Inflammatory macrophage treated with lipopolysaccharide for 4 hours (primary cell): ENCODE measurements at regions not wholly inside any gene's neighbourhood (a gene's known extent, or its start where the extent isn't known, plus 50 kb on each side); places are given as distances from the start of the nearest gene placed in this dataset.
A peak's percentile ranks its signal among the peaks of the same experiment; 100 is the strongest.

ENCODE experiments used
- DNase-seq: peaks from one replicate; pipeline ENCODE4 v3.0.0-alpha.2; 2020

DNA sequence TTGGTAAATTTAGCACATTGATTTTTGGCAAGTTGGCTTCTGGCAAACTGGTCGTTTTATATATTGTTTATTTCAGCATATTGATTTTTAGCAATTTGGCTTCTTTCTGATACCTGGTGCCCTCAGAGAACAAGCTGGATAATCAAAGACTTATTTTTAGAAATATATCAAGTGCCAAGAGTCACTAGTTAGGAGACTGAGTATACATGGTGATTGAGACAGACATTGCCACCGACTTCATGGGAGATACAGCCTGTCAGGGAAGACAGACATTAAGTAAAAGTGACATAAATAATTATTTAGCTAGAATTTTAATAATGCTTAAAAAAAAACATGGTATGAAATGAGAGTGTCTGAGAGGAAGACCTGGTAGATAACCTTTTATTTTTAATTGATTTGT lies 242.3 kb upstream of the MTNR1B start:
- no peak for DNase-seq

DNA sequence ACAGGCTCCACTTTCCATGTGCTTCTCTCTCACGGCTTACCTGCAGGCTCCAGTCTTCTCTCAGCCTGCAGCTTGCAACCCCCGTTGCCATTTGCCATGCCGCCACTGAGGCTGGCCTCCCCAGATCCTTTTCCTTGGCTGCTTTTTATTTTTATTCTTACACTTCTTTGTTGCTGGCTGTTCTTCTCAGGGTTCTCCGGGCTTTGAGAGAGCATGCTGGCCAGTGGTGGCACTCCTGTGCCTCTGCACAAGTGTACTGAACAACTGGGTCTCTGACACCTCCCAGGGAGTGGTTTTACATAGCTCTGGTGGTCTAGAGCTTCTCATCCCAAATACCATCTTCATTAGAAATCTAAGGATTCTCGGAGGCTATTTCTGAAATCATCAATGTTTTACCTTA lies 241.7 kb upstream of the MTNR1B start:
- no peak for DNase-seq

DNA sequence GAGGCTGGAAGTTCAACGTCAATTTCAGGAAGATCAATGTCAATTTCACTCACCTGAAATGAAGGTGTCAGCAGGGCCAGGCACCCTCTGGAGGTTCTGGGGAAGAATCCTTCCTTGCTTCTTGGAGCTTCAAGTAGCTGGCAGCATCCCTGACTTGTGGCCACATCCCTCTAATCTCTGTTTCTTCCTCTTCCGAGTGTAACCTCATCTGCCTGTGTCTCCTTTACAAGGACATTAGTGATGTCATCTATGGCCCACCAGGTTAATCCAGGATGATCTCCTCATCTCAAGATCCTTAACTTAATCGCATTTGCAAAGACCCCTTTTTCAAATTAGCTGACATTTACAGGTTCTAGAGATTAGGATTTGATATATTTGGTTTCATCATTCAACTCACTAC lies 240.8 kb upstream of the MTNR1B start:
- DNase-seq: no peak

DNA sequence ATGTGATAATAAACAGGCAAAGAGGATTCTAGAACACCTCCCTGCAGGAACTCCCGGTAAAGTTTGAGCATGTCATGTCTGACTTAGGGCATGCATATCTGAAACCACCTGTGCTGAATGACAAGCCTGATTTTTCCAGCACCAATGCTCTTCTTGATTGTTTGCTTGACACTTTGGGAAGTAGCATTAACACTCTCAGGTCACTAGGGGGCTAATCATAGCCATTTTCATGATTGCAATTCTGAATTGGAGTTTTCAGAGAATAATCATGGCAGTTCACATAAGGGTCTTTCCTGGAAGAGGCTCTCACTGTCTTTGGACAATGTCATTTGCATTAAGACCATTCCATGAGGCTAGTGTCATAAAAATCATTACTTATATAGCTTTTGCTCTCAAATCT lies 234.4 kb upstream of the MTNR1B start:
- no peak for DNase-seq

DNA sequence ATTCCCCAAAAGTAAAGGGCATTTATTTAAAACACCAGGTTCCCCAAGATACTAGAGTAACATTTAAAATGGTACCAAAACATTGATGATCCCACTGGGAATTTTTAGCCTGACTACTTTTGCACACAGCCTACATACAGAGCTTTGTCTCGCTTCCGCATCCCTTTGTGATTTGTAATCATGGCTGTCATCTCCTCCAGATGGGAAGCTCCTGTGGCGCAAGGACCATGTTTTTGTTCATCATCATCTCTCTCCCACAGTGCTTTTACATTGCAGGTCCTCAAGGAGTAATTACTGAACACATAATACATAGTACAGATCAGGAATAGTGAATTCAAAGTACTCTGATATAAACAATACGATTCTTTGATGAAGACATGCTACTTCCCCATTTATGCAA lies 231.2 kb upstream of the MTNR1B start:
- DNase-seq: no peak

DNA sequence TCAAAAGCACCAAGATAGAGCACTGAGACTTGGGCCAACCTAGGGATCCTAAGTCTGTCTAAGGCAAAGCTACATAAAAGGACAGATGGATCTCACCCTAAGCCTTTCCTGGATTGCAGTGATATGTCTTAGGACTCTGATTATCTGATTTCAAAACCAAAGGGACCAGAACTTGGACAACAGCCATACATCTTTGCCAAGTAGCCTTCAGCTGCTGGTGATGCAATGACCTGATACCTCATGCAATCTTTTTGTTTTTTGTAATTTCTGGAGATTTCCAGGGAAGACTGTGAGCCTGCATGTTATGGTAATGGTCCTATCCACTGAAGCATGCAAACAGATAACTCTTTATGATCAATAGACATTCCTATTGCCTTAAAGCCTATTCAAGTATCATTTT lies 230.4 kb upstream of the MTNR1B start:
- DNase-seq: no peak

DNA sequence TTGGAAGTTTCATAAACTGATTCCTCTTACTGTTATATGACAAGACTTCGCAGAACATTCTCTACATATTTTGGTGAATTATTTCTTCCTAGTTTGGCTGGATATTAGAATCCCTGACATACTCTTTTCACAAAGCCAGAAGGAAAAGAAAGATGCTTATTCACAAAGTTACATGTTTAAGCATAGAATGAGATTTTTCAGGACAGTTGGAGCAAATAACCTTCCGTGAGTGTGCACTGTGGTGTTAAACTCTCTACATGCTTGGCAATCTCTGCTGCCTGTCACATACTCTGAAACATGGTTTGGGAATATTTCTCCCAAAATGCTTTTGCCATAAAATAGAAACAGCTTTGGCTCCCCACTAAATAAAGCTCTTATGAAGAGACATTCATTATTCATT lies 230.0 kb upstream of the MTNR1B start:
- no peak for DNase-seq

DNA sequence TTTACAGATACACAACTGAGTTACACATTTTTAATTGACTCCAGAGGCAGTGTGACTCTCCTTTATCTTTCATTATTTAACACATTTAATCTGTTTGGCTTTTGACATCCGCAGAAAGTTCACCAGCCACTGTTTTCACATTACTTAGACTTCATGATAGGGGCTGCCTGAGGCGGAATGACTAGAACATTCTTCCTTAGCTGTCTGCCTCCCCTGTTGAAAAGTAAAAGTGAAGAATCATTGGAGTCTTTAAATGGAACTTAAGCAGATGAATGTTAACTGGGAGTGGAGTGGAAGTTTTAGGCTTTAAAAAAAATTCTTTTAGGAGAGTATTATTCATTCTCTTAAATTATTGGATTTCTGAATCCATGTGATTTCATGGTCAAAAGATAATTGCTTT lies 229.2 kb upstream of the MTNR1B start:
- no peak for DNase-seq

DNA sequence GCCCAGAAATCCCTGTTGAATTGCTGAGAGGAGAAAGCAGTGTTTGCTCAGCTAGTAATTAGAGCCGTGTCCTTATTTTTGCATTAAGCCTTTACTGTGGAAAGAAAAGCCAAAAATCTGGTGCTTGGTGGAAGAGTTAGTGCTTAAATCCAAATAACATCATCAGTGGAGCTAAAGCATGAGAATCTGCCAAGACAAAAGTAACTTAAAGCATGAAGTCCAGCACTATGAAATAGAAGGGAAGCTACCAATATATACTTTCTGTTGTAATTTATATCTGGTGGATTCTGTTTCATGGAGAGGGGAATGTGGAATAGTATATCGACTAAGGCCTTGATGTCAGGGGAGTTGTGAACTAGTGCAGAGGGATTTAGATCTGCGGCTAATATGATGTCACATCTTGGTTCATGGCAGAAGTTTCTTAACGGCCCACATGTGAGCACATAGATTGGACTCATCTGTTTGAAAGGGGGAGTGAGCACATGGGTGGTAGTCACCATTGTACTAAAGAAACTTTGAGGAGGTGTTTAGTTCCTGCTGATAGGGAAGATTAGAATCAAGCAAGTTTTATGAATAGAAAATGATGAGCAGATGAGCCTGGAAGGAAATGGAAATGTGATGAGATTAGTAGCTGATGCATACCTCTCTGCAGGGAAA lies 224.4 kb upstream of the MTNR1B start:
- no peak for DNase-seq

DNA sequence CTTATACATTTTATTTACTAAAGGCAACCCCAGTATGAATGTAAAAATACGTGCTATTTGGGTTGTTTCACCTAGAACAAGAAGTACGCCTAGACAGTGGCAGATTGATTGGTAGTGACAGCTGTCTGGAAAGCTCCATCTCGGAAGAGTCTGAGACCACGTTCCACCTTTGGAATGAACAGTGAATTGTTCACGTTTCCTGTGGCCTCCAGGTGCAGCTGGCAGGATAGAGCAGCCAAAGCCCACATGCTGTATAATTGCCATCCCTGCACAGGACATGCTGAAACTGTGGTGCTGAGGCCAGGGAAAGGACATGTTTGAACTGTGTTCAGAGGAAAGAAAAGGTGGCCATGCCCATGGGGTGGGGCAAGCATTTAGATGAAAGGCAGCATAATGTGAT lies 218.7 kb upstream of the MTNR1B start:
- no peak for DNase-seq

DNA sequence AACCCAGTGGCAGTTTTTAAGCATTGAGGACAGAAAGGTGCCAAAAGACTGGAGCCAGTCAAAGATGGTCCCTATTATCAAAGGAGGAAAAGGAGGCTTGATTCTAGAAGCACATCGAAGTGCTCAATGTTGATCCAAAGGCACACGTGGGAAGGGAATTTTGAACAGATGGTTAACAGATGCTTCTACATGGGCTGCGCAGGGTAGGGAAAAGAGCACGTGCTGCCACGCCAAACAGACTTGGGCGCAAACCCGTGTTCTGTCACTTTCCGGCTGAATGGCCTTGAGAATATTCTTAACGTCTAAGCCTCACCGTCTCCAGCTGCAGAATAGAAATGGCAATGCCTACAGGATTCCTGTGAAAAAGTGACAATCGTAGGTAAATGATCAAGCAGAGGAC lies 217.9 kb upstream of the MTNR1B start:
- no peak for DNase-seq

DNA sequence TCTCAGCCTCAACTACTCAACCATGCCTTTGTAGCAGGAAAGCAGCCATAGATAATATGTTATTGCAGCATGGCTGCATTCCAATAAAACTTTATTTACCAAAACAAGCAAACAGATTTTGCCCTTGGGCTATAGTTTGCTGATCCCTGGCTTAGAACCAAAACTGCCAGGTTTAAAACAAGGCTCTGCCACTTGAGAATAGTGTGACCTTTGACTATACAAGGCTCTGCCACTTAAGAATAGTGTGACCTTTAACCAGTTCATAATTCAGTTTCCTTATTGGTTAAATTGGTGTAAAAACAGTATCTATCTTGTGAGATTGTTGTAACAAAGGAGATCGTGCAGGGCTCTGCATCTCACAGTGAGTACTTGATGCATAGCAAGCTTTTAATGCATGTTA lies 217.3 kb upstream of the MTNR1B start:
- no peak for DNase-seq

DNA sequence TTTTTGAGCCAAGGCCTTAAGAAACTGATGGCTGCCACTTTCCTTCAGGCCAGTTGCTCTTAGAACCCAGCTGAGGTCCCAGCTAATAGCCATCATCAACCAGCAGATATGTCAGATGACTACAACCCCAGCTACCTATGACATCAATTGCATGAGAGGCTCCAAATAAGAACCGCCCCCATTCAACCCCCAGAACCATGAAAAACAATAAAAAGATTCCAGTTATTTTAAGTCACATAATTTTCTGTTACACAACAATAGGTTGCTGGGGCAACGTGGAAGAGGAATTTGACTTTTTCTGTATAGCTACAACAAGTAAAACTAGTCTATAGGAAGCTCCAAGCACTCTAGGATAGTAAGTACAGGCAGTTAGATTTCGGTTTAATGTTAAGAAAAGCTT lies 216.3 kb upstream of the MTNR1B start:
- no peak for DNase-seq

DNA sequence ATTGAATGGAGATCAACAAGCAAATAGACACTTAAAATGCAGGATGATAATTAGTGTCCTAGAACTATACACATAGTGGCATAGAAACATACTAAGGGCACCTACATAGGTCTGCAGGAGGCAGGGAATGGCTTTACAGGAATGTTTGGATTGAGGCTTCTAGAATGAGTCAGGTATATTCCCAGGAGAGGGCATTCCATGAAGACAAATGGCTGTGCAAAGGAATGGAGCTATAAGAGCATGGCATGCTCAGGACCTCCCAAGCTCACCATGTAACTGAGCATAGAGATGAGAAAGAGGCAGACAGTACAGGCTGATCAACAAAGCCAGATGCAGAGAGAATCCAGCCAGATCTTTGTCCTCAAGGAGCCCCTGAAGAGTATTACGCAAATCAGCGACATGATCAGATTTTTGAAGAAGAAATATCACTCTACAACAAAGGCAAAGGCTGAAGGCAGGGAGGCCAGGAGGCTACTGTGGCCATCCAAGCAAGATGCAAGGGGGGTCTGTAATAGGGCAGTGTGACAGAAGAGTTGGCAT lies 211.1 kb upstream of the MTNR1B start:
- DNase-seq: no peak

DNA sequence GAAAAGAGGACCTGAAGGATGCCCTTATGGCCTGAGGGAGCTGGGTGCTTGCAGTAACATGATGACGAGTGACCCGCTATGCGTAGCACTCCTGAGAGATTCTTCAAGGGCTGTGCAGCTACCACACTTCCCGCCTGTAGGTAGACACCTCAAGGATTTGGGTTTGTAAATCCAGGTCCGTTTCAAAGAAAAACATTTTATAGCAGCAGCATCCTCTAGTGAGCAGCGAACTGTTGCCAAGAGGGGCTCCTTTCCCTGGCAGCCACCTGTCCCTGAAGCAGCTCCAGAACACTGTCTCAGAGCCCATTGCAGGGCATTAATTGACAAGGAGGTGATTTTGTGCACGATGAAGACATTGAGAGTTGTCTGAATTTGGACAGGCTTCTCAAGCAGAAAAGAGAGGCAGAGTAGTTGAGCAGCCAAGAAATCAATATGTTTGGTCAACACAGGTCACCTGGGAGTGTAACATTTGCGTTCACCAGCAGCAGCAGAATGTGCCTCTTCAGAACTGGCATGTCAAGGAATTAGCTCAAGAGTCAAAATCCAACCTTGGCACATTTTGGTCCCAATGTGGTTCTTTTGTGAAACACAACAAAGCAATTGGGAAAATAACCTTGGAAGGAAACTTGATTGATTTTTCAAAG lies 209.8 kb upstream of the MTNR1B start:
- DNase-seq: no peak

DNA sequence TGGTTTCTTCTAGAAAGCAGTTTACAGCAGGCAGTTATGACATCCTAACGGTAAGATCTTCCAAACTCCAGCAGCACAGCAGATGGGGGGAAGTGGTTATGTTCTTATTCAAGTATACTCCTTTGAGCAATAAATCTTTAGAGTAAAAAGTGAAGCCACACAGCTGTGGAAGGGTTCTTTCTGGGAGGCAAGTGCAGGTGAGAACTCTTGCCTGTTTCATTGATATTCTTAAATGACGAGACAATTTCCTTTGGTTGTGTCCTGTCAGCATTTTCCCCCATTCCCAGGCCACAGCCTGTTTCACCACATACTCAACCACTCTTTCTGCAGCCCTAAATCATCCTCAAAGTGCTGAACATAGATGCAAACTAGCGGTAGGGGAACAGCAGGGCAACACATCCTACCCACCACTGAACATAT lies 207.3 kb upstream of the MTNR1B start:
- DNase-seq: no peak

DNA sequence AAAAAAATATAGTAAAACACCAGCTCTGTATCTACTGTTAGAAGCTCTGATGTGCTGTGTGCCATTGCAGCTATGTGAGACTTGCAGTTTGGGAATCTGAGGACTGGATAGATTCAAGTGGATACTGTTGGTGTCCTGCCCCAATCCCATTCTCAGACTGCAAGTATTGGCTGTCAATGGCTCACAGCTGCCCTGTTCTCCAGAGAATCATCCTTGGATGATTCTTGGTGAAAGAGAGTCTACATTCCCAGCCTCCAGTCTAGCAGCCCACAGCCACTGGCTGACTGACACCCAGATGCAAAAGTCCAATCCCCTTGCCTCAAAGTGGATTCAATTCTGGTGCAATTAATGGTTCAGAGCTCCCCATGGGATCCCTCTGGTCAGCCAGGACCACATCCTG lies 206.1 kb upstream of the MTNR1B start:
- DNase-seq: no peak

DNA sequence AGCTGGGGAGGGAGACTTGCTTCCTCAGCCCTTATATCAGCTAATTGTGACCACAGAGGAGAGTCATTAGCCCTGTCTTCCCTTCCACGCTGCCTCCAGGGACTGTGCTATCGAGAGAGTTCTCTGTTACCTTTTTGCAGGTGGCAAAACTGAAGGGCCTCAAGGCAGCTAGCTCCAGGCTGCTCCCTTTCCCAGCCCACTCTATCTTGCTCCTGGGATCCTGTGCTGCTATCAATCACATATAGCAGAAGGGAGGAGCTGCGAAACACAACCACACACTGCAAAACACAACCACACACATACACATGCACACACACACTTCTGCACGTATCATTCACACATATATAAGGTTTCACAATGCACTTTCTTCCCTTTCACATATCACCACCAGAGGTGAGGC lies 205.3 kb upstream of the MTNR1B start:
- no peak for DNase-seq

DNA sequence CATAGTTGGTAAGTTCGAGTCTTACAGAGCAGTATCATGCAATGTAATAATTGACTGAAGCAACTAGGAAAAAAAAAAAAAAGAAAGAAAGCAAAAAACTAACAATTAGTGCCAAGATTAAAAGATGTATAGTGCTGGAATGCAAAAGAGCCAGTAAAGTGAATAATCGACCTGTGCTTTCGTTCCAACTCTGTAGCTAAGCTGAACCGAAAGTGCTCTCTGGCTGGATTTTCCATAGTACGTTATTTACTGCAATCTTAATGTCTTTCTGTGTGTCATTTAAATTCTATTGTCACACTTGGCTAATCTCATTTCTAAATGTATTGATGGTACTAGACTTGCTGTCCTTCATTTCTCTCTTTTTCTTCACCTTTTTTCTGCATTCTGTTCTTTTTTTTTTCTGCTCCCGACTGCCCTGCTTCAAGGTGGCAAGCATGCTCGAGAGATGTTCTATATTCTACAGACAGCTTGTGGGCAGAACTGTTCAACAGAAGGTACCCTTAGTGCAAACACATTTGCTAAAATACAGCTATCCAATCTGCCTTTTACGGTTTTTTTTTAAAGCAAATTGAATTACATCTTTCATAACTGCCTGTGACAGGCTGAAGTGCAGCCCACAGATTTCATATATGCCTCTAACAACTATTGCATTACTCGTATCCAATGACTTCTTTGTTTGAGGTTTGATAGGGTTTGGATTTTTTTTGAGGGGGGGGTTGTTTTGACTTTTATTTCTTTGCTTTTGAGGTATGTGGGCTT lies 204.2 kb upstream of the MTNR1B start:
- DNase-seq: no peak

DNA sequence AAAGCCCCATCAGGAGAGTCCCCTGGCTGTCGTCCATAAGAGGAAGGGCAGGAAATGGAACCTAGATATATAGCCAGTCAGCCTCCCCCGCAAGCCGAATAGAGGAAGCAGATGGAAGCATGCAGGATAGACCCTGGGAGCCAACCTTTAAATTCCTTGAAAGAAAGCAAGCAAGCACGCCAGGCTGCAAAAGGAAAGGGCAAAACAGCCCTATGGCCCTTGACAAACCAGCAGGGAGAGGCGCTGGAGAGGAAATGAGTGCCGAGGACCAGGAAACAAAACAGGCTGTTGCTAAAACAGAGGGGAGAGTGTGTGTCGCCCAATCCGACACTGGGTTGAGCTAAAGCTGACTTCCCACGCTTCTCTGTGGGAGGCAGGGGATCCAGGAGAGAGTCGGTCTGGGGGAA lies 203.5 kb upstream of the MTNR1B start:
- DNase-seq: peak; percentile 64

DNA sequence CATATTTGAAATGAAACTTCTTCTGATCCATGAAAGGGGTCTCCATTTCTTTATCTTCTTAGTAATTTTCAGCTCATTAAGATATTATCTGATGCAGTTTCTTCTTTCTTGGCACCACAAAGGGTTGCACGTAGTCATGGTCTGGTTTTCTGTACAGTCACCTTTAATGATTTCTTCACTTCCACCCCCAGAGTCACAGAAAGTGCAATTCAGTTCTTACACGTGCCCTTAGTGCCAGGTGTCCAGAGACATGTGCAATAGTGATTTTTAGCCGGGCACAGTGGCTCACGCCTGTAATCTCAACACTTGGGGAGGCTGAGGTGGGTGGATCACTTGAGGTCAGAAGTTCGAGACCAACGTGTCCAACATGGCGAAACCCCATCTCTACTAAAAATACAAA lies 202.8 kb upstream of the MTNR1B start:
- DNase-seq: peak; percentile 5

DNA sequence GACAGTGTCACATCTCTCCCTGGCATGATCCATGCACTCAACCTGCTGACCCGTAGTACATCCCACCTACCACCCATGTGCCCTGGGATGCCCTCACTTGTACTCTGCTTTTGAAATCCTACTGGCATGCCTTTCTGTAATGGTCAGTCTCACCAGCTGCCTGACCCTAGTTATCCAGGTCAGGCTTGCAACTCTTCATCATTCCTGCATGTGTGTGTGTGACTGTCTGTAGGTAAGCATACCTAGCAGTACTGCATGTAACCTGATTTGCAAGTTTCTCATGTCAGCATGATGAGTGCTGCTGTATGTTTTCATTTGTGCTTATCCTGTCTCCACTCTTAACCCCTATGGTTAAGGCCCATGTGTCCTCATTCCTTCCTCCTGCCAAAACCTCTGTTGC lies 202.0 kb upstream of the MTNR1B start:
- DNase-seq: no peak

DNA sequence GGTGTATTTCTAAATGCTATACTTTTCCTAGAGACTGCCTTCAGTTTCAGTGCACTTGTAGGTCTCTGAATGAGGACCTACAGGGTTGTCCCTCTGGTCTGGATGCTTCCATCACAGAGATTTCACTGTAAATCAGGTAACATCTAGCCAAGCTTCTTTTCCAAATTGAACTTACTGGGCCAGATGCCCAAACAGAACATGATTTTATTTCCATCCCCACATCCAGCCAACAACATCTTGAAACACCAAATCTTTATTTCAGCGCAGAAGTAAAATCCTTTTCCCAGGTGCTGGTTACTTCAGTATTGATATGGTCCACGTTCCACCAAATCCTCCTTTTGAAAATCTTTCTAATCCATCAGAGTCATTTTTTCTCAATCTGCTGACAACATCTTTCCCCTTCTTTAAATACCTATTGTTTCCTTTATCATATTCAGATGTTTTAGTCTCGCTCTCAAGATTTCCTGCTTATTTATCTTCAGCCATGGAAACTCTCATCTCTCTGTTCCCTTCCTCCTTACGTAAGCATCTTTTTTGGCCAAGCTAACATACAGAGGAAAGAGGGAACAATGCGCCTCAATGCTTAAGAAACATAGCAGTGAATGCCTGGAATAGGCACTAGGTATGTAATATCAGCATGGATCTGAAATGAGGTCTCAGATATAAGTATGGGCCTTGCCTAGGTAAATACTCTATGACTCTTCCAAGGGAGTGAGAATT lies 201.2 kb upstream of the MTNR1B start:
- no peak for DNase-seq

DNA sequence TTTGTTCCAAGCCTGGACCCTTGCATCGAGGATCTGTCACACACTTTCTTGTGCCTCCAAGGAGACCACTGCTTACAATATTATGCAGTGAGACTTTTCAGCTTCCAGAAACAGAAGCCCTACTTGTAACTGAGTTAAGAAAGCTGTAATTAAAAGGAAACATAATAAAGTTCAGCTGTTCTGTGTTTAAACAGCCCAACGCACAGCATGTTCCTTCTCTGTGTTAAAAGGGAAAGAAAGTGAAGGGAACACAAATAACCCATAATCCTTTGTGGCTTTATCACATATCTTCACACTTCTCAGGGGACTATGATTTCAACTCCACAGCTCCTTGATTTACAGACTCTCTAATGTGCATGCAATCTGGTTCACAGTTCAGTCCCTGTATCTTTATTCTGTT lies 200.3 kb upstream of the MTNR1B start:
- DNase-seq: no peak
